ENCODE measurements at regions not wholly inside any gene's neighbourhood (a gene's known extent, or its start where the extent isn't known, plus 50 kb on each side); places are given as distances from the start of the nearest gene placed in this dataset.

DNA sequence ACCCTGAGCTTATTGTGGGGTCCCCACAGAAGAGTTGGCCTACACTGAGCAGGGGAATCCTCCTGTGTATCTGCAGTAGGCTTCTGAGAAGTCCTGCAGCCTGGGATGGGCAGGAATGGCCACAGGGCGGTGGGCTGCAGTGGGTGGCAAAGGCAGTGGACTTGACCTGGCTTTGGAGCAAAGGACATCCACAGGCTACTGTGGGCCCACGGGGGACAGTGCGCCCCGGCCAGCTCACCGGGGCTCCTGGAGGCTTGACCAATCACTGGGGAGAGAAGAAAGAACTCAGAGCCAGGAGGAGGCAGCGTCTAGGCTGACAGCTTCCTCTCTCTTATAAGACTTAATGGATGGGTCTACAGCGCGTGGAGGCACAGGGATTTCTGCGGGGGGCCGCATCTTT, 488.8 kb upstream of the MGMT start:
- Histone ChIP-seq H3K9me3 (ENCODE audit: low read length) (no peaks in the 10 kb centered on the region), H3K79me2 (replicated peaks; ENCODE audit: insufficient read depth, low read length) (no peaks in the 10 kb centered on the region), H3K27ac (ENCODE audit: low read length) (no peak overlapping the region), H4K20me1 (ENCODE audit: insufficient read depth) (no peaks in the 10 kb centered on the region), H3K36me3 (ENCODE audit: insufficient read depth, low read length) (no peaks in the 10 kb centered on the region), H3K9ac (ENCODE audit: low read length) (no peak overlapping the region), H3K27me3 (ENCODE audit: insufficient read depth, low read depth, low read length) (no peaks in the 10 kb centered on the region), H3F3A (ENCODE audit: insufficient read depth, low read length, poor library complexity, severe bottlenecking) (no peaks in the 10 kb centered on the region), H3K9me2 (ENCODE audit: insufficient read depth, low read length) (no peaks in the 10 kb centered on the region), H2AFZ (ENCODE audit: low read depth, low read length) (no peak overlapping the region), H3K4me3 (ENCODE audit: low read length) (no peak overlapping the region), H3K4me2 (ENCODE audit: low read length) (no peak overlapping the region)
- TF ChIP-seq REST (IDR thresholded peaks at IDR 0.05; ENCODE audit: borderline replicate concordance) (no peak), POLR2AphosphoS5 (IDR thresholded peaks at IDR 0.05) (no peak), EP300 (conservative IDR thresholded peaks at IDR 0.05; ENCODE audit: poor library complexity, severe bottlenecking) (no peak), MXI1 (conservative IDR thresholded peaks at IDR 0.05; ENCODE audit: poor library complexity, severe bottlenecking) (no peak), RAD21 (conservative IDR thresholded peaks at IDR 0.05) (no peak), SMC3 (conservative IDR thresholded peaks at IDR 0.05; ENCODE audit: poor library complexity) (no peak), CTCF (IDR thresholded peaks at IDR 0.05; ENCODE audit: poor library complexity, severe bottlenecking) (no peak), EZH2 (IDR thresholded peaks at IDR 0.05; ENCODE audit: borderline replicate concordance, insufficient read depth, low read length, poor library complexity, severe bottlenecking) (no peak), TAF1 (IDR thresholded peaks at IDR 0.05; ENCODE audit: low read depth) (no peak)

GRCh38 chr10:128979405-128979804, 487.6 kb upstream of the MGMT start:
- Histone ChIP-seq H3K36me3 (ENCODE audit: insufficient read depth, low read length) (no peaks in the 10 kb centered on the region), H3F3A (ENCODE audit: insufficient read depth, low read length, poor library complexity, severe bottlenecking) (no peaks in the 10 kb centered on the region), H3K27ac (ENCODE audit: low read length) (no peak overlapping the region), H3K9me2 (ENCODE audit: insufficient read depth, low read length) (no peaks in the 10 kb centered on the region), H4K20me1 (ENCODE audit: insufficient read depth) (no peaks in the 10 kb centered on the region), H3K9ac (ENCODE audit: low read length) (no peak overlapping the region), H2AFZ (ENCODE audit: low read depth, low read length) (no peak overlapping the region), H3K9me3 (ENCODE audit: low read length) (no peaks in the 10 kb centered on the region), H3K4me3 (ENCODE audit: low read length) (no peak overlapping the region), H3K4me2 (ENCODE audit: low read length) (no peak overlapping the region), H3K27me3 (ENCODE audit: insufficient read depth, low read depth, low read length) (no peaks in the 10 kb centered on the region), H3K79me2 (replicated peaks; ENCODE audit: insufficient read depth, low read length) (no peaks in the 10 kb centered on the region)
- no peak for TF ChIP-seq RAD21 (conservative IDR thresholded peaks at IDR 0.05)
- TF ChIP-seq SMC3 (conservative IDR thresholded peaks at IDR 0.05; ENCODE audit: poor library complexity): no peak
- TF ChIP-seq TAF1 (IDR thresholded peaks at IDR 0.05; ENCODE audit: low read depth): no peak
- TF ChIP-seq REST (IDR thresholded peaks at IDR 0.05; ENCODE audit: borderline replicate concordance): no peak
- TF ChIP-seq POLR2AphosphoS5 (IDR thresholded peaks at IDR 0.05): no peak
